Smooth muscle cell (in vitro differentiated cells): ENCODE measurements at regions not wholly inside any gene's neighbourhood (a gene's known extent, or its start where the extent isn't known, plus 50 kb on each side); places are given as distances from the start of the nearest gene placed in this dataset.

ENCODE experiments used
- DNase-seq: peaks from one replicate; lab custom pipeline; 2025; ENCODE audit not compliant: unreplicated experiment; lab: John Stamatoyannopoulos, UW
- H2AFZ ChIP-seq: fragments of 200-600 bp; sonication (generic); 2 replicates; pipeline ENCODE4 v1.6.0; 2016; ENCODE audit warnings: antibody characterized with exemption, low read depth, mild to moderate bottlenecking
- H3F3A ChIP-seq: fragments of 200-600 bp; sonication (generic); 2 replicates; pipeline ENCODE4 v1.6.0; 2017; ENCODE audit warnings: antibody characterized with exemption, low read depth
- H3K27ac ChIP-seq: fragments of 200-600 bp; sonication (generic); 2 replicates; pipeline ENCODE4 v1.5.1; 2016; ENCODE audit warnings: low read depth, mild to moderate bottlenecking
- H3K27me3 ChIP-seq: fragments of 200-600 bp; sonication (generic); 2 replicates; pipeline ENCODE4 v1.6.1; 2016; ENCODE audit warnings: low read depth, mild to moderate bottlenecking
- H3K36me3 ChIP-seq: fragments of 200-600 bp; sonication (generic); 2 replicates; pipeline ENCODE4 v1.5.1; 2016; ENCODE audit warnings: low read depth
- H3K4me1 ChIP-seq: fragments of 200-600 bp; sonication (generic); 2 replicates; pipeline ENCODE4 v1.5.1; 2016; ENCODE audit warnings: low read depth
- H3K4me2 ChIP-seq: fragments of 200-600 bp; sonication (generic); 2 replicates; pipeline ENCODE4 v1.6.0; 2016; ENCODE audit warnings: mild to moderate bottlenecking
- H3K4me3 ChIP-seq: fragments of 200-600 bp; sonication (generic); 2 replicates; pipeline ENCODE4 v1.5.1; 2016; ENCODE audit warnings: mild to moderate bottlenecking
- H3K79me2 ChIP-seq: fragments of 200-600 bp; sonication (generic); 2 replicates; pipeline ENCODE4 v1.6.0; 2016; ENCODE audit warnings: low read depth, mild to moderate bottlenecking
- H3K9ac ChIP-seq: fragments of 200-600 bp; sonication (generic); 2 replicates; pipeline ENCODE4 v1.6.0; 2016; ENCODE audit warnings: low read depth
- H3K9me3 ChIP-seq: fragments of 200-600 bp; sonication (generic); replicated peaks from 2 replicates; pipeline ENCODE4 v1.5.1; 2016; ENCODE audit warnings: low read depth
- H4K20me1 ChIP-seq: fragments of 200-600 bp; sonication (generic); 2 replicates; pipeline ENCODE4 v1.6.0; 2016; ENCODE audit warnings: low read depth
- CTCF ChIP-seq: fragments of 200-600 bp; sonication (generic); IDR thresholded peaks from 2 replicates; pipeline ENCODE4 v1.5.1; 2017; ENCODE audit warnings: borderline replicate concordance, mild to moderate bottlenecking, antibody characterized with exemption; ENCODE audit not compliant: insufficient read depth, poor library complexity, severe bottlenecking
- WGBS: methylation state at CpG from one replicate; pipeline ENCODE4 v1.1.7; 2016; ENCODE audit warnings: low lambda C conversion rate; 5-methylcytosine and 5-hydroxymethylcytosine counted together

DNA sequence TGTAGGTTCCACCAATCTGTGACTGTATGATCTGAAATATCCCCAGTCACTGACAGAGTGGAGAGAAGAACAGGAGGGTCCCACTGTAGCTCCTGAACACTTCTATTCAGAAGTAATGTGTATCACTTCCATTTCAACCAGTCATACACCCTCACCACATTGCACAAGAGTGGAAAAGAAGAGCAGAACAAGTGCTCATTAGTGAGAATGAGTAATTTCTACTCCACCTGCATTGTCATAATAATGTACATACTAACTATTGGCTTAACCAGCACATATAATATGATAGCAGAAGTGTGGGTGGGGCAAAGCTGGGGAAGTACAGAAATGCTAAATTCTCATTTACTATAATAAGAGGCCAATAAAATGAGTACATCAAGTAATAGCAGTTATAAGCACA is 342.7 kb downstream of the LMO7 start:
- Histone ChIP-seq H3K4me2 (no peak overlapping the region), H3K4me3 (no peak overlapping the region), H3K27ac (no peak overlapping the region), H3K9ac (no peak overlapping the region), H3F3A (no peaks in the 10 kb centered on the region), H4K20me1 (no peaks in the 10 kb centered on the region), H2AFZ (no peak overlapping the region), H3K9me3 (no peaks in the 10 kb centered on the region), H3K4me1 (no peaks in the 10 kb centered on the region), H3K36me3 (no peaks in the 10 kb centered on the region), H3K79me2 (no peaks in the 10 kb centered on the region), H3K27me3 (no peaks in the 10 kb centered on the region)
- DNase-seq = no peak
- TF ChIP-seq CTCF = no peak

- Histone ChIP-seq H3K27me3 (no peaks in the 10 kb centered on the region), H3K4me3 (no peak overlapping the region), H3K9ac (no peak overlapping the region), H3K9me3 (no peaks in the 10 kb centered on the region), H2AFZ (peak overlapping the region; percentile 39), H4K20me1 (no peaks in the 10 kb centered on the region), H3K36me3 (no peaks in the 10 kb centered on the region), H3K4me2 (no peak overlapping the region), H3F3A (no peaks in the 10 kb centered on the region), H3K4me1 (no peaks in the 10 kb centered on the region), H3K27ac (no peak overlapping the region), H3K79me2 (no peaks in the 10 kb centered on the region)
- no peak for DNase-seq
- TF ChIP-seq CTCF = no peak
- WGBS = 83% methylated on average over 4 of the region's 4 CpGs
These were observed 332.1 kb downstream of the LMO7 start for GRCh38 chr13:75968103-75968838.

- H3K9me3 ChIP-seq = no peaks in the 10 kb centered on the region
- no peak overlapping the region for H3K4me3 ChIP-seq
- H4K20me1 ChIP-seq = no peaks in the 10 kb centered on the region
- H3K4me2 ChIP-seq = no peak overlapping the region
- no peak for TF ChIP-seq CTCF
- no peaks in the 10 kb centered on the region for H3K79me2 ChIP-seq
- no peaks in the 10 kb centered on the region for H3K36me3 ChIP-seq
- H3K27ac ChIP-seq = no peak overlapping the region
- no peak overlapping the region for H3K9ac ChIP-seq
- no peaks in the 10 kb centered on the region for H3K27me3 ChIP-seq
- WGBS = 43% methylated on average over 4 of the region's 4 CpGs
- no peaks in the 10 kb centered on the region for H3K4me1 ChIP-seq
- DNase-seq = no peak
- H2AFZ ChIP-seq = peak overlapping the region; percentile 34
- H3F3A ChIP-seq = no peaks in the 10 kb centered on the region
These were observed 327.2 kb downstream of the LMO7 start for GRCh38 chr13:75963302-75963701.

DNA sequence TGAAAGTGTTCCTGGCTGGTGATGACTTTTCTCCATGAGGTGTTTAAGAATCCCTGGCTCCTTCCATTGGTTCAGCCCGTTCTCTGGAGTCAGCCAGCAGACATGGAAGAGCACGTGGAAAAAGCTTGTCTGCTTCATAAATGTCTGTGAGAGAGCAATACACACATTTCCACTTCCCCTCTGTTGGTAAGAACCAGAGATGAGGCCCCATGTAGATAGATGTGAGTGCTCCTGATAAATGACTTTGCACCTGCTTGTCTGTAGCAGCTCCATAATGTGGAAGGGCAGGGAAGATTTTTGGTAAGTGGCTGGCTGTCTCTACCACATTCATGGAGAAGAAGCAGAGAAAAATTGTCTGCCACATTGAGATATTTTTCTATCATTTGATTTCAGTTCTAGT is 325.8 kb downstream of the LMO7 start:
- H3K27ac ChIP-seq = no peak overlapping the region
- H3F3A ChIP-seq = no peaks in the 10 kb centered on the region
- no peak overlapping the region for H3K4me3 ChIP-seq
- H3K79me2 ChIP-seq = no peaks in the 10 kb centered on the region
- no peaks in the 10 kb centered on the region for H3K27me3 ChIP-seq
- H3K4me2 ChIP-seq = no peak overlapping the region
- WGBS = 82% methylated on average over 2 of the region's 2 CpGs
- no peak overlapping the region for H2AFZ ChIP-seq
- H3K9me3 ChIP-seq = no peaks in the 10 kb centered on the region
- DNase-seq = no peak
- no peak for TF ChIP-seq CTCF
- no peak overlapping the region for H3K9ac ChIP-seq
- no peaks in the 10 kb centered on the region for H4K20me1 ChIP-seq
- H3K36me3 ChIP-seq = no peaks in the 10 kb centered on the region
- H3K4me1 ChIP-seq = no peaks in the 10 kb centered on the region
